ENCODE measurements at regions not wholly inside any gene's neighbourhood (a gene's known extent, or its start where the extent isn't known, plus 50 kb on each side); places are given as distances from the start of the nearest gene placed in this dataset.

- Histone ChIP-seq H3K4me3 (ENCODE audit: low read depth, low read length) (no peak overlapping the region), H3K36me3 (ENCODE audit: control insufficient read depth, insufficient read depth, low read length) (no peaks in the 10 kb centered on the region), H3K27me3 (ENCODE audit: control insufficient read depth, insufficient read depth, low read length) (no peaks in the 10 kb centered on the region)
- no peak for DNase-seq (ENCODE audit: low read depth)
- TF ChIP-seq CTCF (IDR thresholded peaks at IDR 0.05; ENCODE audit: insufficient read depth, low read length, poor library complexity, severe bottlenecking): no peak
These were observed 1989.9 kb upstream of the CELF4 start for GRCh38 chr18:39555496-39555895.

GRCh38 chr18:39550701-39551100 is 1985.1 kb upstream of the CELF4 start:
- no peak for DNase-seq (ENCODE audit: low read depth)
- Histone ChIP-seq H3K36me3 (ENCODE audit: control insufficient read depth, insufficient read depth, low read length) (no peaks in the 10 kb centered on the region), H3K4me3 (ENCODE audit: low read depth, low read length) (no peak overlapping the region), H3K27me3 (ENCODE audit: control insufficient read depth, insufficient read depth, low read length) (no peaks in the 10 kb centered on the region)
- TF ChIP-seq CTCF (IDR thresholded peaks at IDR 0.05; ENCODE audit: insufficient read depth, low read length, poor library complexity, severe bottlenecking): no peak

- no peaks in the 10 kb centered on the region for H3K27me3 ChIP-seq (ENCODE audit: control insufficient read depth, insufficient read depth, low read length)
- no peak for TF ChIP-seq CTCF (IDR thresholded peaks at IDR 0.05; ENCODE audit: insufficient read depth, low read length, poor library complexity, severe bottlenecking)
- DNase-seq (ENCODE audit: low read depth): no peak
- no peaks in the 10 kb centered on the region for H3K36me3 ChIP-seq (ENCODE audit: control insufficient read depth, insufficient read depth, low read length)
- no peak overlapping the region for H3K4me3 ChIP-seq (ENCODE audit: low read depth, low read length)
These were observed 1983.5 kb upstream of the CELF4 start for GRCh38 chr18:39549144-39549543.

- no peak for TF ChIP-seq CTCF (IDR thresholded peaks at IDR 0.05; ENCODE audit: insufficient read depth, low read length, poor library complexity, severe bottlenecking)
- Histone ChIP-seq H3K4me3 (ENCODE audit: low read depth, low read length) (no peak overlapping the region), H3K27me3 (ENCODE audit: control insufficient read depth, insufficient read depth, low read length) (no peaks in the 10 kb centered on the region), H3K36me3 (ENCODE audit: control insufficient read depth, insufficient read depth, low read length) (no peaks in the 10 kb centered on the region)
- DNase-seq (ENCODE audit: low read depth): no peak
These were observed 1966.1 kb upstream of the CELF4 start for GRCh38 chr18:39531659-39532058.

DNA sequence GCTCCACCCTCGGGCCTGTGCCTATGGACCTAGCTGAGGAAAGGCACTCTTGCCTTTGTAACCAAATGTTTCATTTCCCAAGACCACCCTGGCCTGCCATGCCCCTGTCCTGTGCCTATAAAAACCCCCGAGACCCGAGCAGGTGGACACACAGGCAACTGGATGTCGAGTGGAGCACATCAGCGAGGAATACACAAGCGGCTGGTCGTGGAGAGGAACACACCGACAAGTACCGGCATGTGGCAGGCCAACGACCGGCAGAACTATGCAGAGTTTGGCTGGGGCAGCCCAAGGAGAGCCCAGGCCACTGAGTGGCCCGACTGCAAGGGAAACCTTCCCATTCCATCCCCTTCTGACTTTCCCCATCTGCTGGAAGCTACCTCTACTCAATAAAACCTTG is 1963.8 kb upstream of the CELF4 start:
- TF ChIP-seq CTCF (IDR thresholded peaks at IDR 0.05; ENCODE audit: insufficient read depth, low read length, poor library complexity, severe bottlenecking): no peak
- no peak for DNase-seq (ENCODE audit: low read depth)
- no peaks in the 10 kb centered on the region for H3K36me3 ChIP-seq (ENCODE audit: control insufficient read depth, insufficient read depth, low read length)
- no peaks in the 10 kb centered on the region for H3K27me3 ChIP-seq (ENCODE audit: control insufficient read depth, insufficient read depth, low read length)
- H3K4me3 ChIP-seq (ENCODE audit: low read depth, low read length): no peak overlapping the region

DNA sequence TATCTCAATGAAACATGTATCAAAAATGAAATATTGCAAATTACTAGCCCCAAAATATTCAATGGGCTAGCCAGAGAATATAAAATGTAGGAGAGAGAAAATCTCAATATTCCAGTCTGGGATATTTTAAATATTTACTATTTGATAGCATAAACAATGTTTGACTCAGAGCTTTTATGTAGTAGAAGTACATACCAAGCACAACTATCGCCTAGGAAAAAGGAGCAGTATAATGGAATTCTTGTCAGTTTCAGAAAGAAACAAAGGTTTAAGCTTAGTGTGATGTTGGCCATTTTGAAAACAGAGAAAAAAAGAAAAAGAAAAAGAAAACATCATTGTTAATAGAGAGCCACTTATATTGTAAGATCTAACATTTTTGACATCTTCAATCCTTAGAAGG is 1961.9 kb upstream of the CELF4 start:
- Histone ChIP-seq H3K4me3 (ENCODE audit: low read depth, low read length) (no peak overlapping the region), H3K27me3 (ENCODE audit: control insufficient read depth, insufficient read depth, low read length) (no peaks in the 10 kb centered on the region), H3K36me3 (ENCODE audit: control insufficient read depth, insufficient read depth, low read length) (no peaks in the 10 kb centered on the region)
- no peak for DNase-seq (ENCODE audit: low read depth)
- TF ChIP-seq CTCF (IDR thresholded peaks at IDR 0.05; ENCODE audit: insufficient read depth, low read length, poor library complexity, severe bottlenecking): no peak

All from kidney epithelial cell (primary cell).